ENCODE measurements at regions not wholly inside any gene's neighbourhood (a gene's known extent, or its start where the extent isn't known, plus 50 kb on each side); places are given as distances from the start of the nearest gene placed in this dataset.

GRCh38 chr17:37831492-37831891 is 86.6 kb upstream of the HNF1B start:
- TF ChIP-seq CTCF (IDR thresholded peaks at IDR 0.05) (no peak), EZH2 (IDR thresholded peaks at IDR 0.05; ENCODE audit: borderline replicate concordance, insufficient read depth, low read depth, low read length, poor library complexity, severe bottlenecking) (no peak)
